Omental fat pad (tissue), 3 donors: ENCODE measurements at regions not wholly inside any gene's neighbourhood (a gene's known extent, or its start where the extent isn't known, plus 50 kb on each side); places are given as distances from the start of the nearest gene placed in this dataset.
"Not testable (repeated sequence)": the region's sequence is repeated elsewhere in the genome, so short reads cannot be mapped to it uniquely, and the experiment has no call there.

ENCODE experiments used
- ATAC-seq: fragments of 150-250 bp; one replicate; pipeline ENCODE4 v1.9.1; 2016; ENCODE audit warnings: mild to moderate bottlenecking, moderate library complexity; ENCODE audit not compliant: low FRiP score
- DNase-seq: peaks from one replicate; pipeline ENCODE4 v3.0.0-alpha.2; 2019; ENCODE audit warnings: low spot score
- TF ChIP-seq, protein P1 (sequence below), 3 donors: fragments of 450-650 bp; IDR thresholded peaks; one replicate each; pipeline ENCODE4 v1.5.1; 2016 to 2017; ENCODE audit warnings: antibody characterized with exemption in 3 of 3, mild to moderate bottlenecking in 3 of 3, moderate library complexity in 2 of 3

DNA sequence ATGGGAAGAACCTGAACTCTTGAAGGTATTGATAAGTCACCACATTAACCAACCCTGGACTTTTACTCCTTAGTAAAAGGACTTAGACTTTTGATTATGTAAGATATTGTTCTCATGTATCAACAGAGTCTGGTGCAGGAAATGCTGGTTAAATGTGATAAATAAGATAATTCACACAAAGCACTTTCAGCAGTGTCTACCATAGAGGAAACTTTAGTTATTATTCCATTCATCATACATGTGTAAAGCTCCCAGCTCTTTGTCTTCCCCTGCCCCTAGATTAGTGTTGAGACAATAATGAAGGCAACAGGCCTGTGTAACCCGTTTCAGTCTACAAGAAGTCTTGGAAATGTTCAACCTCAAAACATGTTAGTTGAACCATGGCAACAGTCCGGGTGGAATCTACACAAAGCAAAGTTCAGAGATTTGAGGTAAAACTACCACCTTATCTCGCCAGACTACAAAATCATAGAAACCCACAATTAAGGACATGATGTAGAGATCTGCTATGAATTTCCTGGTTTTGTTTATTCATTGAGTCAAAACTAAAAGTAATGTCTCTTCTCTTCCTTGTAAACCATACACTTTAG lies 109.9 kb upstream of the ADO start:
- ATAC-seq (no peak), DNase-seq (no peak)
- TF ChIP-seq, protein P1, sequence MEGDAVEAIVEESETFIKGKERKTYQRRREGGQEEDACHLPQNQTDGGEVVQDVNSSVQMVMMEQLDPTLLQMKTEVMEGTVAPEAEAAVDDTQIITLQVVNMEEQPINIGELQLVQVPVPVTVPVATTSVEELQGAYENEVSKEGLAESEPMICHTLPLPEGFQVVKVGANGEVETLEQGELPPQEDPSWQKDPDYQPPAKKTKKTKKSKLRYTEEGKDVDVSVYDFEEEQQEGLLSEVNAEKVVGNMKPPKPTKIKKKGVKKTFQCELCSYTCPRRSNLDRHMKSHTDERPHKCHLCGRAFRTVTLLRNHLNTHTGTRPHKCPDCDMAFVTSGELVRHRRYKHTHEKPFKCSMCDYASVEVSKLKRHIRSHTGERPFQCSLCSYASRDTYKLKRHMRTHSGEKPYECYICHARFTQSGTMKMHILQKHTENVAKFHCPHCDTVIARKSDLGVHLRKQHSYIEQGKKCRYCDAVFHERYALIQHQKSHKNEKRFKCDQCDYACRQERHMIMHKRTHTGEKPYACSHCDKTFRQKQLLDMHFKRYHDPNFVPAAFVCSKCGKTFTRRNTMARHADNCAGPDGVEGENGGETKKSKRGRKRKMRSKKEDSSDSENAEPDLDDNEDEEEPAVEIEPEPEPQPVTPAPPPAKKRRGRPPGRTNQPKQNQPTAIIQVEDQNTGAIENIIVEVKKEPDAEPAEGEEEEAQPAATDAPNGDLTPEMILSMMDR (IDR thresholded peaks at IDR 0.05), result no peak

DNA sequence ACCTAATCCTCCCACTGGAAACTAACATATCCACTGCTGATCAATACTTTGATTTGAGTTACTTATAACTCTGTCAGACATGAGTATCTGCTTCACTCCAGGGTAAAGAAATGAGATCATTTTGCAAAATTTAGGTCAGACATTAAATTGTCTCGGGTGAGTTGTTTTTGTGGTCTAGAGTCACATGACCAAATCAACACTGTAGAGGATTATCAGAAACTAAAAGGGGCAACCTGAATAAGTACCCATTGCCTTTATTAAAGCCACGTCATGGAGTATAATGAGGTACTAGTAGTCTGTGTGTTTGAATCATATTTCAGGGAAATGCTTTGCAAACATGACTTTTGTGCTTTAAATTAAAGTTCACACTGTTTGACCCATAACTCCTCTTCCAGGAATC lies 107.7 kb upstream of the ADO start:
- DNase-seq (no peak), ATAC-seq (no peak)
- TF ChIP-seq, protein P1 (IDR thresholded peaks at IDR 0.05), result no peak

DNA sequence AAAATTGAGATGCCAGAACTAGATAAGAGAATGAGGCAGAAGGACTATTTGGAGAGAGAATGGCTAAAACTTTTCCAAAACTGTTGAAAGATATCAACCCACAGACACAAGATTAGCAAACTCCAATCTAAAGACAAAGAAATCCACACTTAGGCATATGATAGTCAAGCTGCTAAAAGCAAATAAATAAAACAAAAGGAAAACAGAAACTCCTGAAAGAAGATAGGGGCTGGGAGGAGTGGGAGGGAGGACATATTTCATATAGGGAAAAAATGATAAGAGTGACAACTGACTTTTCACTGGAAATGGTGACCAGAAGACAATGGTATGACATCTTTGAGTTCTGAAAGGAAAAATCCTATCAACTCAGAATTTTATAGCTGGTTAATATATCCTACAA lies 105.4 kb upstream of the ADO start:
- TF ChIP-seq, protein P1 (IDR thresholded peaks at IDR 0.05), result no peak
- DNase-seq, result no peak
- no peak for ATAC-seq

DNA sequence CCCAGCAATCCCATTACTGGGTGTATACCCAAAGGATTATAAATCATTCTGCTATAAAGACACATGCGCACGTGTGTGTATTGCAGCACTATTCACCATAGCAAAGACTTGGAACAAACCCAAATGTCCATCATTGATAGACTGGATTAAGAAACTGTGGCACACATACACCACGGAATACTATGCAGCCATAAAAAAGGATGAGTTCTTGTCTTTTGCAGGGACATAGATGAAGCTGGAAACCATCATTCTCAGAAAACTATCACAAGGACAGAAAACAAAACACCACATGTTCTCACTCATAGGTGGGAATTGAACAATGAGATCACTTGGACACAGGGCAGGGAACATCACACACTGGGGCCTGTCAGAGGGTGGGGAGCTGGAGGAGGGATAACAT lies 100.4 kb upstream of the ADO start:
- ATAC-seq, result not testable (repeated sequence)

DNA sequence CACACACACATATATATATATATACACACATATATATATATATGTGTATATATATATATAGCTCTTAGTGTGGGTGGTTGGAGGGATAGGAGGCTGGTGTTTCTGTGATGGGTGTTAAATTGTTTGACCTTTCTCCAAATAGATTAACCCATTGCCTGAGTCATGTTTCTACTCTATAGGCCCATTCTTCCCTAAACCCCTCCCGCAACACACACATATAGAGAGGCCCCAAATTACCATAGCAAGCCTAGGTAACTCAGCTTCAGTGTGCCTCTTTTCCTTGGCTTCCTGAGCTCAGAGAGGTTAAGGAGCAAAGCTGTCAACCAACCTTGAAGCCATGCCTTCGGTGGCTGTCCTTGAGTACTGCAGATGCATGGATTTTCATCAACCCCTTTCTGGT lies 98.7 kb upstream of the ADO start:
- TF ChIP-seq, protein P1 (IDR thresholded peaks at IDR 0.05), result no peak
- no peak for ATAC-seq
- no peak for DNase-seq

More for the DNA sequence above, 100.4 kb upstream of the ADO start:
- not testable (repeated sequence) for DNase-seq

DNA sequence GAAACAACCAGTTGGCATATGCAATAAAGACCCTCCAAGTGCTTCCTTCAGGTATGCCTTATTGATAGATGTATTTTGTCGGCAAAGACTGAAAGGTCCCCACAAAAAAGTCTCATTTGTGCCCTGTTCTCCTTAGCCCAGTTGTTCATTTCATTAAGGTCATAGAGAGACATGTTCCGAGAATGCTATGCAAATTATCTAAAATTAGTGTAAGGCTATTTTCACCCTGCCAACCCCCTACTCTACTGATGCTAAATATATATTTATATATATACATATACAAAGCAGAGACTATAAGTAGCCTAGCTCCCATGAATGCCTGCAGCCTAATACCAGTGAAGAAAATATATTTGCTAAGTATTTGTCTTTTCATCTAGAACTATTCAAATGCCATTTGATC lies 96.7 kb upstream of the ADO start:
- DNase-seq (no peak), ATAC-seq (no peak)
- TF ChIP-seq, protein P1 (IDR thresholded peaks at IDR 0.05), result no peak

DNA sequence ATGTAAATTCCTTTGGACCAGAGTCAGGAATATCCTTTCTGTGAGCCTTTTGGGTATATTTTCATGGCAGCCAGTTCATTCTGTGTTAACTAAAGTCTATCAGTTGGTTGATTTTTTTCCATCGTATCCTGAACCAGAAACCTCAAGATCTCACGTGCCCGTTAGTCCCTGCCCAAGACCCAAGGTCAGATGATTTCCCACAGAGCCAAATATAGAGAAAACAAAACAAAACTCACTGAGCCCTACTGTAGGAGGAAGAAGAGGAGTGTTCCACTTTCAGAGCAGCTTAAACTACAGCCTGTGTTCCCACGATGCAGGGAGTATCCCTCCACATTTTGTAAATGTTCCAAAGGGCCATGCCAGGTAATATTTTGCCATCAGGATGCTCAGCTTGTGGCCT lies 96.0 kb upstream of the ADO start:
- TF ChIP-seq, protein P1 (IDR thresholded peaks at IDR 0.05), result no peak
- ATAC-seq, result no peak

DNA sequence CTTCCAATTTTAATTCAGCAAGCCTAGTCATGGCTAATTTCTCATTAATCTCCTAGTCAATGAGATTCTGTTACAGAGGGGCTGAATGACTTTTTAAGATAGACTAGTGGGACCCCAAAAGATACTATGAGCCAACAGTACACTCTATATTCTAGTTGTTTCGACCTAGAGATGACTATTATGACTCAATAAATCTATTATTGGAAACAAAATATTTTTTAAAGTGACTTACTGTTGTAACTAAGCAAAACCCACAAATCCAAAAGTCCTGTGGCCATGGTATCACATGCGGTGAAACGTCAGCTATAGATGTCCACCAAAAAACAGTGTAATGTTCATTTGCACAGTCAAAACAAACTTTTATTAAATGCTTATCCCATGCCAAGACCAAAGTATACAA lies 95.3 kb upstream of the ADO start:
- DNase-seq (no peak), ATAC-seq (no peak)
- TF ChIP-seq, protein P1 (IDR thresholded peaks at IDR 0.05), result no peak

More for the DNA sequence above, 96.0 kb upstream of the ADO start:
- DNase-seq, result no peak
